Liver (tissue), 8 donors: ENCODE measurements at regions not wholly inside any gene's neighbourhood (a gene's known extent, or its start where the extent isn't known, plus 50 kb on each side); places are given as distances from the start of the nearest gene placed in this dataset.

Source experiments
- DNase-seq: peaks from one replicate; pipeline ENCODE4 v3.0.0-alpha.2; 2017; ENCODE audit warnings: low spot score
- H3K27ac ChIP-seq, 2 donors: one replicate each; pipeline ENCODE4 v1.7.0; 2013; ENCODE audit warnings: inconsistent platforms in 2 of 2, low read length in 2 of 2, control low read depth in 1 of 2, low read depth in 1 of 2, mild to moderate bottlenecking in 1 of 2
- H3K27me3 ChIP-seq, 4 donors: one replicate each; pipeline versions ENCODE4 v1.6.1 to v1.7.0; 2013; ENCODE audit warnings: low read length in 3 of 4, inconsistent platforms in 1 of 4, mild to moderate bottlenecking in 1 of 4, moderate library complexity in 1 of 4; ENCODE audit not compliant: control insufficient read depth in 4 of 4, insufficient read depth in 4 of 4
- H3K36me3 ChIP-seq, 4 donors: one replicate each; pipeline versions ENCODE4 v1.6.1 to v1.7.0; 2013; ENCODE audit warnings: low read length in 3 of 4, mild to moderate bottlenecking in 3 of 4, low read depth in 1 of 4, moderate library complexity in 1 of 4; ENCODE audit not compliant: control insufficient read depth in 4 of 4, insufficient read depth in 3 of 4
- H3K4me1 ChIP-seq, 4 donors: one replicate each; pipeline versions ENCODE4 v1.6.1 to v1.7.0; 2013; ENCODE audit warnings: low read length in 3 of 4, mild to moderate bottlenecking in 3 of 4, moderate library complexity in 1 of 4; ENCODE audit not compliant: control insufficient read depth in 4 of 4, insufficient read depth in 4 of 4
- H3K4me3 ChIP-seq, 3 donors: one replicate each; pipeline versions ENCODE4 v1.6.1 to v1.7.0; 2013; ENCODE audit warnings: low read length in 3 of 3, control low read depth in 1 of 3, low read depth in 1 of 3, mild to moderate bottlenecking in 1 of 3
- H3K9ac ChIP-seq, 2 donors: one replicate each; pipeline ENCODE4 v1.7.0; 2013; ENCODE audit warnings: low read length in 2 of 2, mild to moderate bottlenecking in 2 of 2, moderate library complexity in 2 of 2, control low read depth in 1 of 2, low read depth in 1 of 2
- H3K9me3 ChIP-seq, 4 donors: one replicate each; pipeline versions ENCODE4 v1.6.1 to v1.7.0; 2013; ENCODE audit warnings: low read length in 3 of 4; ENCODE audit not compliant: control insufficient read depth in 4 of 4
- EGR1 ChIP-seq, 2 donors: IDR thresholded peaks; 2 replicates each; pipeline ENCODE4 v1.6.1; 2016 to 2018; ENCODE audit warnings: antibody characterized with exemption in 2 of 2, low read depth in 2 of 2
- FOXA1 ChIP-seq: IDR thresholded peaks from 2 replicates; pipeline ENCODE4 v1.6.1; 2016; ENCODE audit warnings: antibody characterized with exemption
- FOXA2 ChIP-seq: IDR thresholded peaks from 2 replicates; pipeline ENCODE4 v1.6.1; 2016; ENCODE audit warnings: antibody characterized with exemption
- GABPA ChIP-seq, 2 donors: IDR thresholded peaks in 1 of 2; conservative IDR thresholded peaks in 1 of 2; 2 replicates each; pipeline ENCODE4 v1.6.1; 2016; ENCODE audit warnings: antibody characterized with exemption in 2 of 2, mild to moderate bottlenecking in 1 of 2, moderate library complexity in 1 of 2
- HNF4A ChIP-seq, 2 donors: conservative IDR thresholded peaks; 2 replicates each; pipeline ENCODE4 v1.6.1; 2016; ENCODE audit warnings: antibody characterized with exemption in 2 of 2, mild to moderate bottlenecking in 2 of 2
- HNF4G ChIP-seq: IDR thresholded peaks from 2 replicates; pipeline ENCODE4 v1.6.1; 2016; ENCODE audit warnings: antibody characterized with exemption
- JUND ChIP-seq, 2 donors: IDR thresholded peaks; 2 replicates each; pipeline ENCODE4 v1.6.1; 2016; ENCODE audit warnings: antibody characterized with exemption in 2 of 2
- NR2F2 ChIP-seq: IDR thresholded peaks from 2 replicates; pipeline ENCODE4 v1.6.1; 2016; ENCODE audit warnings: antibody characterized with exemption
- RAD21 ChIP-seq, 2 donors: IDR thresholded peaks; 2 replicates each; pipeline ENCODE4 v1.6.1; 2016; ENCODE audit warnings: antibody characterized with exemption in 2 of 2, mild to moderate bottlenecking in 2 of 2
- RXRA ChIP-seq, 2 donors: IDR thresholded peaks; 2 replicates each; pipeline ENCODE4 v1.6.1; 2017 to 2018; ENCODE audit warnings: antibody characterized with exemption in 2 of 2, mild to moderate bottlenecking in 1 of 2
- SP1 ChIP-seq: IDR thresholded peaks from 2 replicates; pipeline ENCODE4 v1.6.1; 2018; ENCODE audit warnings: antibody characterized with exemption, mild to moderate bottlenecking
- TAF1 ChIP-seq: conservative IDR thresholded peaks from 2 replicates; pipeline ENCODE4 v1.6.1; 2016; ENCODE audit warnings: antibody characterized with exemption, mild to moderate bottlenecking
- YY1 ChIP-seq: IDR thresholded peaks from 2 replicates; pipeline ENCODE4 v1.6.1; 2016; ENCODE audit warnings: antibody characterized with exemption, mild to moderate bottlenecking
- WGBS: extraction: QIAGEN DNeasy Blood & Tissue Kit; methylation state at CpG from one replicate; pipeline ENCODE4 v1.1.7; 2013; 5-methylcytosine and 5-hydroxymethylcytosine counted together
- TF ChIP-seq, protein P1 (sequence below): fragments of 150-350 bp; IDR thresholded peaks from 2 replicates; pipeline ENCODE4 v1.5.1; 2017; ENCODE audit warnings: improper control_type of control experiment, low read depth, low read length; ENCODE audit not compliant: missing input control
- TF ChIP-seq, protein P2 (sequence below): IDR thresholded peaks from 2 replicates; pipeline ENCODE4 v1.6.1; 2016; ENCODE audit warnings: antibody characterized with exemption
- TF ChIP-seq, protein P3 (sequence below): IDR thresholded peaks from 2 replicates; pipeline ENCODE4 v1.6.1; 2016; ENCODE audit warnings: antibody characterized with exemption
- TF ChIP-seq, protein P4 (sequence below): IDR thresholded peaks from 2 replicates; pipeline ENCODE4 v1.6.1; 2016; ENCODE audit warnings: antibody characterized with exemption, mild to moderate bottlenecking
- TF ChIP-seq, protein P5 (sequence below): IDR thresholded peaks from 2 replicates; pipeline ENCODE4 v1.6.1; 2016; ENCODE audit warnings: antibody characterized with exemption
- donor health status: healthy.
- donor health status: healthy.
- donor health status: healthy.
- donor health status: healthy.
- donor health status: healthy.

DNA sequence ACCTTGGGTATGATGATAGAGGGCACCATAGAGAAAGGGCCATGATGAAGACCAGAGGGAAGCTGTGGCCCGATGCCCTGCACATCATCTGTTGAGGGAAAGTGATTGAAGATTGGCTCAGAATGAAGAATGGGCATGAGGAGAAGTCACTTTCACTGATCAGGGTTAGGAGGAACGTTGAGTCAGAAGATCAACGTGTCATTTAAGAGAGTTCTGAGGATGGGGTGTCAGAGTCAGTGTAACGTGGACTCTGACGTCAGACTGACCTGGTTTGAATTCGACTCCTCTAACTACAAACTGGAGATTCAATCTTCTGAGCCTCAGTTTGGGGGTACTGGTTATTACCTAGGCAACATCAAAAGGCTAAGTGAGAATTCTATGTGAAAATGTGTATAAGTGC is 352.6 kb downstream of the DDX10 start:
- TF ChIP-seq JUND (IDR thresholded peaks at IDR 0.05): no peak
- TF ChIP-seq GABPA (IDR thresholded peaks at IDR 0.05 in 1 of 2, conservative IDR thresholded peaks at IDR 0.05 in 1 of 2): no peak
- TF ChIP-seq, protein P1, sequence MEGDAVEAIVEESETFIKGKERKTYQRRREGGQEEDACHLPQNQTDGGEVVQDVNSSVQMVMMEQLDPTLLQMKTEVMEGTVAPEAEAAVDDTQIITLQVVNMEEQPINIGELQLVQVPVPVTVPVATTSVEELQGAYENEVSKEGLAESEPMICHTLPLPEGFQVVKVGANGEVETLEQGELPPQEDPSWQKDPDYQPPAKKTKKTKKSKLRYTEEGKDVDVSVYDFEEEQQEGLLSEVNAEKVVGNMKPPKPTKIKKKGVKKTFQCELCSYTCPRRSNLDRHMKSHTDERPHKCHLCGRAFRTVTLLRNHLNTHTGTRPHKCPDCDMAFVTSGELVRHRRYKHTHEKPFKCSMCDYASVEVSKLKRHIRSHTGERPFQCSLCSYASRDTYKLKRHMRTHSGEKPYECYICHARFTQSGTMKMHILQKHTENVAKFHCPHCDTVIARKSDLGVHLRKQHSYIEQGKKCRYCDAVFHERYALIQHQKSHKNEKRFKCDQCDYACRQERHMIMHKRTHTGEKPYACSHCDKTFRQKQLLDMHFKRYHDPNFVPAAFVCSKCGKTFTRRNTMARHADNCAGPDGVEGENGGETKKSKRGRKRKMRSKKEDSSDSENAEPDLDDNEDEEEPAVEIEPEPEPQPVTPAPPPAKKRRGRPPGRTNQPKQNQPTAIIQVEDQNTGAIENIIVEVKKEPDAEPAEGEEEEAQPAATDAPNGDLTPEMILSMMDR: no peak
- no peak for TF ChIP-seq HNF4G
- TF ChIP-seq, protein P2, sequence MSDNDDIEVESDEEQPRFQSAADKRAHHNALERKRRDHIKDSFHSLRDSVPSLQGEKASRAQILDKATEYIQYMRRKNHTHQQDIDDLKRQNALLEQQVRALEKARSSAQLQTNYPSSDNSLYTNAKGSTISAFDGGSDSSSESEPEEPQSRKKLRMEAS: no peak
- TF ChIP-seq, protein P3, sequence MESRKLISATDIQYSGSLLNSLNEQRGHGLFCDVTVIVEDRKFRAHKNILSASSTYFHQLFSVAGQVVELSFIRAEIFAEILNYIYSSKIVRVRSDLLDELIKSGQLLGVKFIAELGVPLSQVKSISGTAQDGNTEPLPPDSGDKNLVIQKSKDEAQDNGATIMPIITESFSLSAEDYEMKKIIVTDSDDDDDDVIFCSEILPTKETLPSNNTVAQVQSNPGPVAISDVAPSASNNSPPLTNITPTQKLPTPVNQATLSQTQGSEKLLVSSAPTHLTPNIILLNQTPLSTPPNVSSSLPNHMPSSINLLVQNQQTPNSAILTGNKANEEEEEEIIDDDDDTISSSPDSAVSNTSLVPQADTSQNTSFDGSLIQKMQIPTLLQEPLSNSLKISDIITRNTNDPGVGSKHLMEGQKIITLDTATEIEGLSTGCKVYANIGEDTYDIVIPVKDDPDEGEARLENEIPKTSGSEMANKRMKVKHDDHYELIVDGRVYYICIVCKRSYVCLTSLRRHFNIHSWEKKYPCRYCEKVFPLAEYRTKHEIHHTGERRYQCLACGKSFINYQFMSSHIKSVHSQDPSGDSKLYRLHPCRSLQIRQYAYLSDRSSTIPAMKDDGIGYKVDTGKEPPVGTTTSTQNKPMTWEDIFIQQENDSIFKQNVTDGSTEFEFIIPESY: no peak
- TF ChIP-seq NR2F2: no peak
- no peak for TF ChIP-seq RAD21 (IDR thresholded peaks at IDR 0.05)
- TF ChIP-seq RXRA (IDR thresholded peaks at IDR 0.05): no peak
- no peak for TF ChIP-seq EGR1 (IDR thresholded peaks at IDR 0.05; ENCODE audit: low read depth in 2 of 2)
- no peak for TF ChIP-seq YY1
- no peak for TF ChIP-seq HNF4A (conservative IDR thresholded peaks at IDR 0.05)
- TF ChIP-seq FOXA1: no peak
- TF ChIP-seq FOXA2: no peak
- TF ChIP-seq, protein P4, sequence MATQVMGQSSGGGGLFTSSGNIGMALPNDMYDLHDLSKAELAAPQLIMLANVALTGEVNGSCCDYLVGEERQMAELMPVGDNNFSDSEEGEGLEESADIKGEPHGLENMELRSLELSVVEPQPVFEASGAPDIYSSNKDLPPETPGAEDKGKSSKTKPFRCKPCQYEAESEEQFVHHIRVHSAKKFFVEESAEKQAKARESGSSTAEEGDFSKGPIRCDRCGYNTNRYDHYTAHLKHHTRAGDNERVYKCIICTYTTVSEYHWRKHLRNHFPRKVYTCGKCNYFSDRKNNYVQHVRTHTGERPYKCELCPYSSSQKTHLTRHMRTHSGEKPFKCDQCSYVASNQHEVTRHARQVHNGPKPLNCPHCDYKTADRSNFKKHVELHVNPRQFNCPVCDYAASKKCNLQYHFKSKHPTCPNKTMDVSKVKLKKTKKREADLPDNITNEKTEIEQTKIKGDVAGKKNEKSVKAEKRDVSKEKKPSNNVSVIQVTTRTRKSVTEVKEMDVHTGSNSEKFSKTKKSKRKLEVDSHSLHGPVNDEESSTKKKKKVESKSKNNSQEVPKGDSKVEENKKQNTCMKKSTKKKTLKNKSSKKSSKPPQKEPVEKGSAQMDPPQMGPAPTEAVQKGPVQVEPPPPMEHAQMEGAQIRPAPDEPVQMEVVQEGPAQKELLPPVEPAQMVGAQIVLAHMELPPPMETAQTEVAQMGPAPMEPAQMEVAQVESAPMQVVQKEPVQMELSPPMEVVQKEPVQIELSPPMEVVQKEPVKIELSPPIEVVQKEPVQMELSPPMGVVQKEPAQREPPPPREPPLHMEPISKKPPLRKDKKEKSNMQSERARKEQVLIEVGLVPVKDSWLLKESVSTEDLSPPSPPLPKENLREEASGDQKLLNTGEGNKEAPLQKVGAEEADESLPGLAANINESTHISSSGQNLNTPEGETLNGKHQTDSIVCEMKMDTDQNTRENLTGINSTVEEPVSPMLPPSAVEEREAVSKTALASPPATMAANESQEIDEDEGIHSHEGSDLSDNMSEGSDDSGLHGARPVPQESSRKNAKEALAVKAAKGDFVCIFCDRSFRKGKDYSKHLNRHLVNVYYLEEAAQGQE: no peak
- TF ChIP-seq TAF1: no peak
- no peak for TF ChIP-seq SP1

DNA sequence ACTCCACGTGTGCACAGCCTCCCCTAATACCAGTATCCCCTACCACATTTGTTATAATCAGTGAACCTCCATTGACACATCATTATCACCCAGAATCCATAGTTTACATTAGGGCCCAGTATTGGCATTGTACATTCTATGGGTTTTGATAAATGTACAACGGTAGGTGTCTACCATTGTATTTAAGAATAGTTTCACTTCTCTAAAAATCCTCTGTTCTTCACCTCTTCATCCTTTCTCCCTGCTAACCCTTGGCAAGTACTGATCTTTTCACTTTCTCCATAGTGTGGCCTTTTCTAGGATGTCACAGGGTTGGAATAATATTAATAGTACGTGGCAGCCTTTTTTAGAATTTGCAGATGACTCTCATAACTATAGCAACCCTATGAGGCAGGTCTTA is 353.8 kb downstream of the DDX10 start:
- Histone ChIP-seq H3K36me3 (no peaks in the 10 kb centered on the region), H3K4me3 (no peak overlapping the region), H3K9me3 (peaks cover 0 to 4% (median under 1%) of the 10 kb centered on the region in 4 donors), H3K4me1 (no peaks in the 10 kb centered on the region), H3K27me3 (no peaks in the 10 kb centered on the region), H3K27ac (no peak overlapping the region), H3K9ac (no peak overlapping the region)
- DNase-seq: no peak
- 72% methylated on average over 3 of the region's 3 CpGs for WGBS
- TF ChIP-seq, protein P5, sequence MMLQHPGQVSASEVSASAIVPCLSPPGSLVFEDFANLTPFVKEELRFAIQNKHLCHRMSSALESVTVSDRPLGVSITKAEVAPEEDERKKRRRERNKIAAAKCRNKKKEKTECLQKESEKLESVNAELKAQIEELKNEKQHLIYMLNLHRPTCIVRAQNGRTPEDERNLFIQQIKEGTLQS: no peak
- TF ChIP-seq FOXA2: no peak
- no peak for TF ChIP-seq SP1
- TF ChIP-seq NR2F2: no peak
- TF ChIP-seq, protein P3: no peak

More for the DNA sequence above, 352.6 kb downstream of the DDX10 start:
- peaks cover 0 to 4% (median under 1%) of the 10 kb centered on the region in 4 donors for H3K9me3 ChIP-seq
- no peak overlapping the region for H3K9ac ChIP-seq
- H3K4me3 ChIP-seq: no peak overlapping the region
- H3K4me1 ChIP-seq: no peaks in the 10 kb centered on the region
- 80% methylated on average over 6 of the region's 6 CpGs for WGBS
- no peak for DNase-seq
- H3K27me3 ChIP-seq: no peaks in the 10 kb centered on the region
- H3K27ac ChIP-seq: no peak overlapping the region
- H3K36me3 ChIP-seq: no peaks in the 10 kb centered on the region
